AG10803 (cell line): ENCODE measurements at regions not wholly inside any gene's neighbourhood (a gene's known extent, or its start where the extent isn't known, plus 50 kb on each side); places are given as distances from the start of the nearest gene placed in this dataset.

Experiments
- DNase-seq: peaks from one replicate; pipeline ENCODE4 v3.0.0; 2010; ENCODE audit warnings: low read depth
- H3K4me3 ChIP-seq: 2 replicates; pipeline ENCODE4 v1.5.1; 2011; ENCODE audit warnings: mild to moderate bottlenecking, low read length, control low read depth
- TF ChIP-seq, protein P1 (sequence below): conservative IDR thresholded peaks from 2 replicates; pipeline ENCODE4 v1.5.1; 2011; ENCODE audit warnings: mild to moderate bottlenecking, low read length, control low read depth, inconsistent platforms

- no peak for DNase-seq
- TF ChIP-seq, protein P1, sequence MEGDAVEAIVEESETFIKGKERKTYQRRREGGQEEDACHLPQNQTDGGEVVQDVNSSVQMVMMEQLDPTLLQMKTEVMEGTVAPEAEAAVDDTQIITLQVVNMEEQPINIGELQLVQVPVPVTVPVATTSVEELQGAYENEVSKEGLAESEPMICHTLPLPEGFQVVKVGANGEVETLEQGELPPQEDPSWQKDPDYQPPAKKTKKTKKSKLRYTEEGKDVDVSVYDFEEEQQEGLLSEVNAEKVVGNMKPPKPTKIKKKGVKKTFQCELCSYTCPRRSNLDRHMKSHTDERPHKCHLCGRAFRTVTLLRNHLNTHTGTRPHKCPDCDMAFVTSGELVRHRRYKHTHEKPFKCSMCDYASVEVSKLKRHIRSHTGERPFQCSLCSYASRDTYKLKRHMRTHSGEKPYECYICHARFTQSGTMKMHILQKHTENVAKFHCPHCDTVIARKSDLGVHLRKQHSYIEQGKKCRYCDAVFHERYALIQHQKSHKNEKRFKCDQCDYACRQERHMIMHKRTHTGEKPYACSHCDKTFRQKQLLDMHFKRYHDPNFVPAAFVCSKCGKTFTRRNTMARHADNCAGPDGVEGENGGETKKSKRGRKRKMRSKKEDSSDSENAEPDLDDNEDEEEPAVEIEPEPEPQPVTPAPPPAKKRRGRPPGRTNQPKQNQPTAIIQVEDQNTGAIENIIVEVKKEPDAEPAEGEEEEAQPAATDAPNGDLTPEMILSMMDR = no peak
- H3K4me3 ChIP-seq = no peak overlapping the region
Measured at GRCh38 chrX:107502316-107502715, 52.9 kb downstream of the FRMPD3 start.

GRCh38 chrX:107504006-107504405 is 54.6 kb downstream of the FRMPD3 start:
- H3K4me3 ChIP-seq = no peak overlapping the region

DNA sequence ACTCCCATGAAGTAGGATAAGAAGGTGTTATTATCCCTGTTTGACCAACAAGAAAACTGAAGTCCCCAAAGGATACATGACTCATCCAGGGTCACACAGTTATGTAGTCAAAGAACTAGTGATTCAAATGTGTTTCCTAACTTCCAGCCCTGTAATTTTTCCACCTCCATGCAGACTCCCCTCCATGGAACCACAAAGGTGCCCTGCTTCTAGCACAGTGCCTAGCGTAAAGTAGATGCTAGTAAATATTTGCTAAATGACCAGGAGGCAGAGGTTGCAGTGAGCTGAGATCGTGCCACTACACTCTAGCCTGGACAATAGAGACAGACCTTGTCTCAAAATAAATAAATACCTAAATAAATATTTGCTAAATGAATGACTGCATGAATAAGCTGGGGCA is 55.8 kb downstream of the FRMPD3 start:
- TF ChIP-seq, protein P1 = no peak
- DNase-seq = no peak

More at GRCh38 chrX:107504006-107504405, 54.6 kb downstream of the FRMPD3 start:
- no peak for DNase-seq
- TF ChIP-seq, protein P1 = no peak

GRCh38 chrX:107506596-107507031 is 57.2 kb downstream of the FRMPD3 start:
- TF ChIP-seq, protein P1 = no peak
- DNase-seq = no peak
- no peak overlapping the region for H3K4me3 ChIP-seq

More for the DNA sequence above, 55.8 kb downstream of the FRMPD3 start:
- H3K4me3 ChIP-seq = no peak overlapping the region

- H3K4me3 ChIP-seq = no peak overlapping the region
- DNase-seq = no peak
- TF ChIP-seq, protein P1 = no peak
Measured at GRCh38 chrX:107507093-107507743, 57.8 kb downstream of the FRMPD3 start.

- DNase-seq = no peak
- H3K4me3 ChIP-seq = no peak overlapping the region
- TF ChIP-seq, protein P1 = no peak
Measured at GRCh38 chrX:107507744-107508117, 58.3 kb downstream of the FRMPD3 start.

- TF ChIP-seq, protein P1 = no peak
- no peak for DNase-seq
- H3K4me3 ChIP-seq = no peak overlapping the region
Measured at GRCh38 chrX:107508925-107509324, 59.5 kb downstream of the FRMPD3 start.
